Stimulated activated CD4-positive, alpha-beta T cell treated with anti-CD3 and anti-CD28 coated beads, Interleukin-1b, Interleukin-23, amount 100 ng/mL, for 48 hours (primary cell): ENCODE measurements at regions not wholly inside any gene's neighbourhood (a gene's known extent, or its start where the extent isn't known, plus 50 kb on each side); places are given as distances from the start of the nearest gene placed in this dataset.
A peak's percentile ranks its signal among the peaks of the same experiment; 100 is the strongest.
"Not testable (repeated sequence)": the region's sequence is repeated elsewhere in the genome, so short reads cannot be mapped to it uniquely, and the experiment has no call there.

Experiments
- DNase-seq: peaks from one replicate; pipeline ENCODE4 v3.0.0-alpha.2; 2020

GRCh38 chr1:229862017-229862774 lies 204.8 kb upstream of the GALNT2 start:
- DNase-seq, result no peak

- no peak for DNase-seq
These were observed 203.1 kb upstream of the GALNT2 start for GRCh38 chr1:229863651-229864545.

DNA sequence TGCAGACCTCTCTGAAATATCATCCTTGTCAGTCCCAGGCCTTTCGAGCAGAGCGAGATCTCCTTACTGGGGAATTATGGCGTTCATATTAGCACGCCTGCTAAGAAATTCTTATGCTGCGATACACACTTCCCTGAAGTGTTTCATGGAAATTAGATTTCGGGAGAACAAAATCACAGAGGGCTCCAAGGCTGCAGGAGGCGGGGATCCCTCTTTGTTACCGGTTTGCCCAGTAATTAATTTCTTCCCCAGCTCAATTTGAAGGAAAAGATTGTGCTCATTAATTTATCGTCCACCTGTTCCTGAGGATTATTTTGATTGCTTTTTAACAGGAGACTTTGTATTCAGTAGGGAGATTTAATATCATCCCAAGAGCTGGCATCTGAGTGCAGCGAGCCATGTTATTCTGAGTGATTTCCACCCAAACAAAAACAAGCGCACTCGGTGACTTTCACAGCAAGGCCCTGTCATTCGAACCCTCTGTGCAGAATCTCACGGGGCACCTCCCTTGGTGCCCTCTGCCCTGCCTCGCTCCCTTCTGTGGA lies 202.3 kb upstream of the GALNT2 start:
- DNase-seq, result no peak

DNA sequence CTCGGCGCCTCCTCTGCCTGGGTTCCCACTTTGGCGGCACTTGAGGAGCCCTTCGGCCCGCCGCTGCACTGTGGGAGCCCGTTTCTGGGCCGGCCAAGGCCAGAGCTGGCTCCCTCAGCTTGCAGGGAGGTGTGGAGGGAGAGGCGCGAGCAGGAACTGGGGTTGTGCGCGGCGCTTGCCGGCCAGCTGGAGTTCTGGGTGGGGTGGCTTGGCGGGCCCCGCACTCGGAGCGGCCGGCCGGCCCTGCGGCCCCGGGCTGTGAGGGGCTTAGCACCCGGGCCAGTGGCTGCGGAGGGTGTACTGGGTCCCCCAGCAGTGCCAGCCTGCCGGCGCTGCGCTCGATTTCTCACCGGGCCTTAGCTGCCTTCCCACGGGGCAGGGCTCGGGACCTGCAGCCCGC lies 201.7 kb upstream of the GALNT2 start:
- not testable (repeated sequence) for DNase-seq

- no peak for DNase-seq
These were observed 199.3 kb upstream of the GALNT2 start for GRCh38 chr1:229867726-229868125.

DNA sequence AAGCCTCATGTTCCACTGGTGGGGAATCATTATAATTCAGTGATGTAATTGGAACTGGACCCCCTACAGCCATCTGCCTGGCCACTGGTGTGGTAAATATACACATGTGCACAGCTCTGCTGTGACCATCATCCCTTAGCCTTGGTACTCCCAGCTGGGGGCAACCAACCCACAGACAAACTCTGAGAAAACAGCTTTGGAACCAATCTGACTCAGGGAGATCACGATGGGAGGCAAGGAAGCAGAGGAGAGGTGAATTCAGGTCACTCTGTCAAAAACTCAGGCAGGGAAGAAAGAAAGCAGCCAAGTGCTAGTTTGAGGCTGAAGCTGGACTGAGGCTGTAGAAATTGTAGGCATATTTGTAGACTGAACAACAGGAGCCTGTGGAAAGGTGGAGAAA lies 197.8 kb upstream of the GALNT2 start:
- DNase-seq, result no peak

DNA sequence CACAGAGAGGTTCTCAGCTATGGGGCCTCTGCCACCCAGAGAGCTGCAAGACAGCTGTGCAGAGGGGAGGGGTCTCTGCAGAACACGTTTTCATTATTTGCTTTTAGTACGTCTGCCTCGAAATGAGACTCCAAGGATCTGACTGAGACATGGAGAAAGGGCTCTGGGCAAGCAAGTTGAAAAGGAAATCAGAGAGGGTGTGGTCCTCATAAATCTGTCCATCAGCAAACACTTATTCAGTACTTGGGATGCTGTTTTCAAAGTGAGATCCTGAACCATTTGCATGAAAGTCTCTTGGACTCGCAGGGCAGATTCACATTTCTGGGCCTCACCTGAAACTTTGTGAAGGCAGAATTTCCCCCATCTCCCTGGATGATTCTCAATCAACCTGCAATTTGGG lies 197.4 kb upstream of the GALNT2 start:
- DNase-seq, result no peak

DNA sequence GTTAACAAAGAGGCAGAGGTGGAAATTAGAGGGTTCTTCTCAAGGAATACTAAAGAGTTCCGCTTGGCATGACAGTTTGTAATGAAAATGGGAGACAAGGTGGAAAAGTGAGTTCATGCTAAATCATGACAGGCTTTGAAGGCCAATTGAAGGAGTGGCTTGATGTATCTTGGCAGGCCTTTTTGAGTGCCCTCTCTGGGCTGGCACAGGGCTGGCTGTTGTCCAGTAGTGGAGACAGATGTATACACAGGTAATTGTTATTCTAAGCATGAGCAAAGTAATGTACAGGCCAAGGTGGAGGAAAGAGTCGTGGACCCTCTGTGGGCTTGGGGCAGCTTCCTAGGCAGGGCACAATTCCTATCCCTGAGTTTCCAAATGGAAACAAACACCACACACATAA lies 196.7 kb upstream of the GALNT2 start:
- DNase-seq, result no peak

DNA sequence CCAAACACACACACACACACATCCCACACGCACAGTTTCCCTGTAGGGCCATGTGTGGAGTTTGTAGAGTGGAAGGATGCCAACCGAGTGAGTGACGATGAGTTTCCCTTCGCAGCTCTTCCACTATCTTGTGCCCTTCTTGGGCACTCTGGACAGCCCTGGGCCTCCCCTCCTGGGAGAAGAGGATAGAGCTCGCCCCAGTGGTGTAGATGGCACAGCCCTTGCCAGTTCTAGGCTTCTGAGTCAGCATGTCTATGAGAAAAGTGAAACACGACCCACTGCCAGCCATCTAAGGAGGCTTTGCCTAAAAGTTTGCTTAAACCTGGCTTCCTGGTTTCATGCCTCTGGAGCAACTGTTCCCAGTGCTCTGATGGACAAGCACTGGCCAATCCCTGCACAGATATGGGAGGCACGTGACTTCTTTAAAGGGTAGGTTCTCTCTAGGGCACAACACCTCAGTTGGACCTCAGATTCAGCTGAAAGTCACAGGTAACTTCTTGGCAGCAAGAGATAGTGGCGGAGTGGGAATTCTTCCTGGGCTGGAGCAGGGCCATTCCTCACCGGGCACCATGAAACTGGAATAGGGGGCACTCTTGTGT lies 195.9 kb upstream of the GALNT2 start:
- DNase-seq, result no peak

DNA sequence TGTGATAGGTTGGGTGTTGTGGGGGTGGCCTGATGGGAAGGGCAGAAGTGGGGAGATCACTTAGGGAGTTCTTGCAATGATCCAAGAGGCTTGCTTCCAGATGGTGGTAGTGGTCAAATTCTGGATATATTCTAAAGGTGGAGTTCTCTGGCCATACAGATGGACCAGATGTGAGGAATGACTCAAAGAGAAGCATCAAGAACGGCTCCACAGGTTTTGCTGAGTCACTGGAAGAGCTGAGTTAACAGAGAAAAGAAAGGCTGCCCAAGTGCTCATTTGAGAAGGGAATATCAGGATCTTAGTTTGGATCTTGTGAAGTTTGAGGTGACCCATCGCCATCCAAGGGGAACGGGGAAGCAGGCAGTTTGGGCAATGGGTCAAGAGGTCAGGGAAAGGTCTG lies 192.9 kb upstream of the GALNT2 start:
- no peak for DNase-seq

DNA sequence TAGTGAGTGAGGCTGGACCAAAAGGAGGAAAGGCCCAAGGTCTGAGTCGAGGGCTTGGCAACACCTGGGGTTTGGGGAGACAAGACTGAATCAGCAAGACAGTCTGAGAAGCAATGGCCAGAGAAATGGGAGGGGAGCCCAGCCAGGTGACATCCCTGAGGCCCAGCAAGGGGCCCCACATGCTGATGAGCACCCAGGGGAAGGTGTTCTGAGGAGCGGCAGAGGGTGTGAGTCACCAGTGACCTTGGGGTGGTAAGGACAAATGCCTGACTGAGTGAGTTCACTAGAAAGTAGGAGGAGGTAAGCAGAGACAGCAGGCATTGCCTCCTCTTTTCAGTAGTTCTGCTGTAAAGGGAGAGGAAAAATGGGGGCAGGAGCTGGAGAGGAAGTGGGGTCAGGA lies 192.4 kb upstream of the GALNT2 start:
- DNase-seq, result peak; percentile 17

GRCh38 chr1:229875086-229875485 lies 192.0 kb upstream of the GALNT2 start:
- DNase-seq, result no peak

DNA sequence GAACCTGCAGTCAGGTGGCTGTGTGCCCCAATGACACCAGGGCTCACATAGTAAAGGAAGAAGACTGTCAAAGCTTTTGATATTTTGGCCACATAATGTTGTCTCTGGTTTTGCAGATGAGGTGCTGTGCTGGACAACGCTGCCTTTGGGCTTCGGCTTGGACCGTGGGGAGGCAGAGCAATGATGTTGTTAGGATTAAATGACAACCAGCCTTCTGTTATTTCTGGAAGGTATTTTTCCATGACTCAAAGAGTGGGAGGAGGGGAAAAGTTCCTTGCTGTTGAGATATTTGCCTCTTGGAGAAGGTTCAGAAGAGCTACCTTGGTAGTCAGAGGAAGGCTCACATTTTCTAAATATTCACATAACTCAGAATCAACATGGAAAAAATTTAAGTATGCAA lies 187.3 kb upstream of the GALNT2 start:
- DNase-seq, result no peak

DNA sequence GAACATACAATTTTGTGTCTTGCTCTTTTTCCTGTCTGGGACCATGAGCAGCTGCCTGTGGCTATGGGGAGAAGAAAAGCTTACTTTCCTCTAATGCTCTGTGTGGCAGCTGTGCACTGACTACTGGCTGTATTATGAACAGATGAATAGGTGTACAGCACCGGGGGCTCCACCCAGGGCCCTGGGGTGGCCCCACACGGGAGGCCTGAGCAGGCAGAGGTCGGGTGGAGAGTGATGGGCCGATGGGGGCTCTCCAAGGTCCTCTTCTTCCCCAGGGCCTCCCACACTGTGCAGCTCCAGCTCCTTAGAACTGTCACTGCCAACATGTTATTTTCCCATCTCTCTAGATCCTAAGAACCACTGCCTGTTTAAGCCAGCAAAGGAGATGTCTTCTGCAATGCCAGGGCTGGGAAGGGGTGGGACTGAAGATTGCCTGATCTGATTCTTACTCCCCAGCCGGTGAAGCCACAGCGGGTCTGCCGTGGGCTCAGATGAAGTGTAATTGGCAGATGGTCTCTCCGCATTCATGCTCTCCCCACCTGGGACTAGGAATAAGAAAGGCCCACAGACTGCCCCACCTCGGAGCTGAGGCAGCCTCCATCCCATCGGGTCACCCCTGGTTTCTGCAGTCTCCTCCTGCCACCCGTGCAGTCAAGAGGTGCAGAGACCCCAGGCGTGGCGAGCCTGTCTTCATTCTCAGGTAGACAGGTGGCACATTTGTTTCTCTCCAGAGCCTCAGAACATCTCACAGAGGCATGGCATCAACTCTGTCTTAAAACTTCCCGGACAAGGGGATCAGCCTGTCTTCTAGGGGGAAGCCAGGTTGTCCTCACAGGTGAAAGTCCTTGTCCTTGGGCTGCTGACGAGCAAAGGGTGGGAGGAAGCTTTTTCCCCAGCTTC lies 186.5 kb upstream of the GALNT2 start:
- no peak for DNase-seq

GRCh38 chr1:229882621-229883020 lies 184.4 kb upstream of the GALNT2 start:
- no peak for DNase-seq

- no peak for DNase-seq
These were observed 183.4 kb upstream of the GALNT2 start for GRCh38 chr1:229883504-229884200.

DNA sequence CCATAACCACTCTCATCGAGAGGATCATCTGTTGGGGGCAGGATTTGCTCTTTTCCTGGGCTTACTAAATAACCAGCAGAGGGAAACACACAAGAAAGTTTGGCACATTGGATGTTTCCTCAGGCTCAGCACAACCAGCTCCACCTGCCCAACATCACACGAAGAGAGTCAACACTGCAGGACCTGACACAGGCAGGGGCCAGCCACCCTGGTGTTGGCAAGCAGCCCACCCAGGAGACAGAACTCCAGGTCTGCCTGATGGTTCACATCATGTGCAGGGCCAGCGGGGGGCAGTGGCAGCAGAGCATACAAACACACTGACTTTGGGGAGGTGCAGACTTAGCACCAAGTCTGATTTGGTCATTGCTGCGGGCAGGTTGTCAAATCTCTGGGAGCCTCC lies 182.3 kb upstream of the GALNT2 start:
- DNase-seq, result no peak

GRCh38 chr1:229885568-229886495 lies 181.2 kb upstream of the GALNT2 start:
- no peak for DNase-seq

- DNase-seq, result no peak
These were observed 180.4 kb upstream of the GALNT2 start for GRCh38 chr1:229886636-229887035.

- no peak for DNase-seq
These were observed 179.8 kb upstream of the GALNT2 start for GRCh38 chr1:229887043-229887822.
